ENCODE measurements at regions not wholly inside any gene's neighbourhood (a gene's known extent, or its start where the extent isn't known, plus 50 kb on each side); places are given as distances from the start of the nearest gene placed in this dataset.

GRCh38 chr18:25651553-25651952, 299.6 kb upstream of the ZNF521 start:
- ATAC-seq (ENCODE audit: low FRiP score in 2 of 2): no peak
- DNase-seq: no peak

GRCh38 chr18:25650201-25650941, 298.4 kb upstream of the ZNF521 start:
- H3K4me3 ChIP-seq: no peak overlapping the region
- no peaks in the 10 kb centered on the region for H3K9me3 ChIP-seq
- no peaks in the 10 kb centered on the region for H3K36me3 ChIP-seq
- WGBS, 2 donors: 57 to 64% methylated on average over 4 of the region's 4 CpGs
- H3K27me3 ChIP-seq: no peaks in the 10 kb centered on the region
- peak; percentile 65 to 88 for ATAC-seq (ENCODE audit: low FRiP score in 2 of 2)
- H3K27ac ChIP-seq: no peak overlapping the region
- TF ChIP-seq CTCF (IDR thresholded peaks at IDR 0.05) (no peak), EP300 (IDR thresholded peaks at IDR 0.05) (no peak), POLR2AphosphoS5 (IDR thresholded peaks at IDR 0.05) (no peak), POLR2A (IDR thresholded peaks at IDR 0.05) (no peak)
- DNase-seq: no peak
- H3K4me1 ChIP-seq: no peaks in the 10 kb centered on the region

More at GRCh38 chr18:25651553-25651952, 299.6 kb upstream of the ZNF521 start:
- Histone ChIP-seq H3K36me3 (no peaks in the 10 kb centered on the region), H3K27ac (no peak overlapping the region), H3K4me1 (no peaks in the 10 kb centered on the region), H3K4me3 (no peak overlapping the region), H3K27me3 (no peaks in the 10 kb centered on the region), H3K9me3 (no peaks in the 10 kb centered on the region)
- 95 to 96% methylated on average over 1 of the region's 1 CpG for WGBS, 2 donors
- no peak for TF ChIP-seq CTCF (IDR thresholded peaks at IDR 0.05)
- no peak for TF ChIP-seq POLR2AphosphoS5 (IDR thresholded peaks at IDR 0.05)
- no peak for TF ChIP-seq POLR2A (IDR thresholded peaks at IDR 0.05)
- TF ChIP-seq EP300 (IDR thresholded peaks at IDR 0.05): no peak

- no peak overlapping the region for H3K4me3 ChIP-seq
- H3K4me1 ChIP-seq: no peaks in the 10 kb centered on the region
- no peak overlapping the region for H3K27ac ChIP-seq
- H3K9me3 ChIP-seq: no peaks in the 10 kb centered on the region
- no peaks in the 10 kb centered on the region for H3K36me3 ChIP-seq
- no peak for ATAC-seq (ENCODE audit: low FRiP score in 2 of 2)
- TF ChIP-seq CTCF (IDR thresholded peaks at IDR 0.05) (no peak), POLR2AphosphoS5 (IDR thresholded peaks at IDR 0.05) (no peak), EP300 (IDR thresholded peaks at IDR 0.05) (no peak), POLR2A (IDR thresholded peaks at IDR 0.05) (no peak)
- no peaks in the 10 kb centered on the region for H3K27me3 ChIP-seq
- DNase-seq: no peak
Measured at GRCh38 chr18:25648716-25649260, 296.8 kb upstream of the ZNF521 start.

- H3K4me3 ChIP-seq: no peak overlapping the region
- WGBS, 2 donors: 90 to 98% methylated on average over 3 of the region's 3 CpGs
- no peak overlapping the region for H3K27ac ChIP-seq
- no peaks in the 10 kb centered on the region for H3K9me3 ChIP-seq
- no peaks in the 10 kb centered on the region for H3K27me3 ChIP-seq
- DNase-seq (no peak), ATAC-seq (ENCODE audit: low FRiP score in 2 of 2) (no peak)
- no peaks in the 10 kb centered on the region for H3K36me3 ChIP-seq
- no peak for TF ChIP-seq POLR2AphosphoS5 (IDR thresholded peaks at IDR 0.05)
- no peak for TF ChIP-seq POLR2A (IDR thresholded peaks at IDR 0.05)
- no peak for TF ChIP-seq EP300 (IDR thresholded peaks at IDR 0.05)
- no peak for TF ChIP-seq CTCF (IDR thresholded peaks at IDR 0.05)
- no peaks in the 10 kb centered on the region for H3K4me1 ChIP-seq
Measured at GRCh38 chr18:25647404-25647803, 295.4 kb upstream of the ZNF521 start.

DNA sequence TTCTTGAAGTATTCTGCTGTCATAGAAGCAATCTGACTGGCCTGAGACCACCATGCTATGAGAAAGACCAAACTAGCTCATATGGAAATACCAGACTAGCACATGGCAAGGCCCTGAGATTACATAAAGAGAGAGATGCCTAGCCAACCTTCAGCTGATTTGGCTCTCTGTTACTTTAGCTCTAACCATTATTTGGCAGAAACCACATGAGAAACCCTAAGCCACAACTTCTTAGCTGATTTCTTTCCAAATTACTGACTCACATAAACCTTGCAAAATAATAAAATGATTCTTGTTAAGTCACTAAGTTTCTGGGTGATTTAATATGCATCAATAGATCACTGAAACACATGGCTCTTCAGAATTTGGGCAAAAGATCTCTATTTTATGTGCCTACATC, 295.0 kb upstream of the ZNF521 start:
- no peak overlapping the region for H3K4me3 ChIP-seq
- TF ChIP-seq EP300 (IDR thresholded peaks at IDR 0.05) (no peak), CTCF (IDR thresholded peaks at IDR 0.05) (no peak), POLR2AphosphoS5 (IDR thresholded peaks at IDR 0.05) (no peak)
- H3K4me1 ChIP-seq: no peaks in the 10 kb centered on the region
- no peaks in the 10 kb centered on the region for H3K27me3 ChIP-seq
- no peaks in the 10 kb centered on the region for H3K9me3 ChIP-seq
- no peak for DNase-seq
- H3K36me3 ChIP-seq: no peaks in the 10 kb centered on the region
- peak in 1 of 2 donors; percentile 28 for ATAC-seq (ENCODE audit: low FRiP score in 2 of 2)
- H3K27ac ChIP-seq: no peak overlapping the region
